ENCODE measurements at regions not wholly inside any gene's neighbourhood (a gene's known extent, or its start where the extent isn't known, plus 50 kb on each side); places are given as distances from the start of the nearest gene placed in this dataset.

DNA sequence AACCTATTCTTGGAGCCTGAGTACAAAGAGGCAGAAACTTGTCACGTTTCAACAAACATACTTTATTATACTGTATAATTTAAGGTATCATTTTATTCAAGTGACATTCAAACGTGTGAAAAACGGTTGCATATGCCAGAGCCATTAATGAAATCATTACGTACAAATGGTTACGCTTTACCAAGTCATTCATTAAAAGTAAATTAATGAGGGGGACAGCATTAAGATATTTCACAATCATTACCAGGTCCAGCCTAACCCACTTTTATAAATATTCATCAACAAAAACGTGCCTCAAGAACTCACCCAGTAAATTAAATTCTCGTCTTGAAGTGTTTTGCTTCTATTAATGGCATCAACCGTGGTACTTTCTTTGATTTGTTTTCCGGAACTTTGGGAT lies 253.0 kb downstream of the RPS24 start:
- Mint-ChIP-seq H3K27ac (ENCODE audit: unreplicated experiment) (no peak overlapping the region), H3K36me3 (ENCODE audit: low read depth, unreplicated experiment) (no peaks in the 10 kb centered on the region), H3K4me1 (ENCODE audit: unreplicated experiment) (peaks cover 23% of the 10 kb centered on the region), H3K4me3 (ENCODE audit: unreplicated experiment) (no peak overlapping the region), H3K27me3 (ENCODE audit: unreplicated experiment) (peaks cover 4% of the 10 kb centered on the region), H3K9me3 (ENCODE audit: unreplicated experiment) (no peaks in the 10 kb centered on the region)
- no peak for DNase-seq (ENCODE audit: low spot score)
- TF ChIP-seq, protein P1, sequence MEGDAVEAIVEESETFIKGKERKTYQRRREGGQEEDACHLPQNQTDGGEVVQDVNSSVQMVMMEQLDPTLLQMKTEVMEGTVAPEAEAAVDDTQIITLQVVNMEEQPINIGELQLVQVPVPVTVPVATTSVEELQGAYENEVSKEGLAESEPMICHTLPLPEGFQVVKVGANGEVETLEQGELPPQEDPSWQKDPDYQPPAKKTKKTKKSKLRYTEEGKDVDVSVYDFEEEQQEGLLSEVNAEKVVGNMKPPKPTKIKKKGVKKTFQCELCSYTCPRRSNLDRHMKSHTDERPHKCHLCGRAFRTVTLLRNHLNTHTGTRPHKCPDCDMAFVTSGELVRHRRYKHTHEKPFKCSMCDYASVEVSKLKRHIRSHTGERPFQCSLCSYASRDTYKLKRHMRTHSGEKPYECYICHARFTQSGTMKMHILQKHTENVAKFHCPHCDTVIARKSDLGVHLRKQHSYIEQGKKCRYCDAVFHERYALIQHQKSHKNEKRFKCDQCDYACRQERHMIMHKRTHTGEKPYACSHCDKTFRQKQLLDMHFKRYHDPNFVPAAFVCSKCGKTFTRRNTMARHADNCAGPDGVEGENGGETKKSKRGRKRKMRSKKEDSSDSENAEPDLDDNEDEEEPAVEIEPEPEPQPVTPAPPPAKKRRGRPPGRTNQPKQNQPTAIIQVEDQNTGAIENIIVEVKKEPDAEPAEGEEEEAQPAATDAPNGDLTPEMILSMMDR (IDR thresholded peaks at IDR 0.05; ENCODE audit: unreplicated experiment) = no peak

DNA sequence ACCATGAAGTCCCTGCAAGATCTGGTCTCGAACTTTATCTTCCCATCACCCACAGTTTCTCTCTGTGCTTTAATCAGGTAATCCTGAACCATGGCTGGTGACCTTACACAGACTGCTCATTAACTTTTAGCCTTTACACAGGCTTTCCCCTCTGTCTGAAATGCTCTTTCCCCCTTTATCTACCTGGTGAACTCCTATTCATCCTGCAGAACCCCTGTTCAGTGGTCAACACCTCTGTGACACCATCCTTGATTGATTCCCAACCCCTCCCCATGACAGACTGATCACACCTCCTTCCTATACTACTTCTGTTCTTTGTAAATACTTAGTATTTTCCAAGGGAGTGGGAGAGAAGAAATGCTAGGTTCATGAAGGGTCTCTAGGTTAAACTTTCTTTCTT lies 254.0 kb downstream of the RPS24 start:
- TF ChIP-seq, protein P1 (IDR thresholded peaks at IDR 0.05; ENCODE audit: unreplicated experiment) = no peak
- H3K27me3 Mint-ChIP-seq (ENCODE audit: unreplicated experiment) = peaks cover 4% of the 10 kb centered on the region
- no peak for DNase-seq (ENCODE audit: low spot score)
- peaks cover 23% of the 10 kb centered on the region for H3K4me1 Mint-ChIP-seq (ENCODE audit: unreplicated experiment)
- no peaks in the 10 kb centered on the region for H3K36me3 Mint-ChIP-seq (ENCODE audit: low read depth, unreplicated experiment)
- no peaks in the 10 kb centered on the region for H3K9me3 Mint-ChIP-seq (ENCODE audit: unreplicated experiment)
- H3K4me3 Mint-ChIP-seq (ENCODE audit: unreplicated experiment) = no peak overlapping the region
- no peak overlapping the region for H3K27ac Mint-ChIP-seq (ENCODE audit: unreplicated experiment)

DNA sequence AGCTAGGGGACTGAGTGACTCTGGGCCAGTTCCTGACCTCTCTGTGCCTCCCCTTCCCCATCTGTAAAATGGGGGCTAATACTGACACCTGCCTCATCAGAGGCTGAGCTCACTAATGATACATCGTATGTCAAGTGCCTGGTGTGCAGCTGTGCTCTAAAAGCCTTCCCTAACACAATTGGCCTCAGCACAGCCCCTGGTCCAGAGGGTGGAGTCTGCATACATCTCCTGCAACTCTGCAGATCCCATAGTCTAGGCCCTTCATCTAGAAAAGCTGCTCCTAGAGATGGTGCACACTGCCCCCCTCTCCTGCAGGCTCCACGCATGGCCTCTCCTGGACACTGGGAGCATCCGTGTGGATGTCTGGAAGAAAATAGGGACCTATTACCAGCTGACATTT lies 255.0 kb downstream of the RPS24 start:
- no peak for DNase-seq (ENCODE audit: low spot score)
- peaks cover 25% of the 10 kb centered on the region for H3K4me1 Mint-ChIP-seq (ENCODE audit: unreplicated experiment)
- no peak overlapping the region for H3K4me3 Mint-ChIP-seq (ENCODE audit: unreplicated experiment)
- TF ChIP-seq, protein P1 (IDR thresholded peaks at IDR 0.05; ENCODE audit: unreplicated experiment) = no peak
- peaks cover 1% of the 10 kb centered on the region for H3K27me3 Mint-ChIP-seq (ENCODE audit: unreplicated experiment)
- no peaks in the 10 kb centered on the region for H3K9me3 Mint-ChIP-seq (ENCODE audit: unreplicated experiment)
- H3K27ac Mint-ChIP-seq (ENCODE audit: unreplicated experiment) = no peak overlapping the region
- H3K36me3 Mint-ChIP-seq (ENCODE audit: low read depth, unreplicated experiment) = no peaks in the 10 kb centered on the region

- no peak for DNase-seq (ENCODE audit: low spot score)
- Mint-ChIP-seq H3K27me3 (ENCODE audit: unreplicated experiment) (peaks cover 1% of the 10 kb centered on the region), H3K4me3 (ENCODE audit: unreplicated experiment) (no peak overlapping the region), H3K36me3 (ENCODE audit: low read depth, unreplicated experiment) (no peaks in the 10 kb centered on the region), H3K9me3 (ENCODE audit: unreplicated experiment) (no peaks in the 10 kb centered on the region), H3K4me1 (ENCODE audit: unreplicated experiment) (peaks cover 26% of the 10 kb centered on the region), H3K27ac (ENCODE audit: unreplicated experiment) (no peak overlapping the region)
- TF ChIP-seq, protein P1 (IDR thresholded peaks at IDR 0.05; ENCODE audit: unreplicated experiment) = no peak
These were observed 256.6 kb downstream of the RPS24 start for GRCh38 chr10:78290131-78290750.

DNA sequence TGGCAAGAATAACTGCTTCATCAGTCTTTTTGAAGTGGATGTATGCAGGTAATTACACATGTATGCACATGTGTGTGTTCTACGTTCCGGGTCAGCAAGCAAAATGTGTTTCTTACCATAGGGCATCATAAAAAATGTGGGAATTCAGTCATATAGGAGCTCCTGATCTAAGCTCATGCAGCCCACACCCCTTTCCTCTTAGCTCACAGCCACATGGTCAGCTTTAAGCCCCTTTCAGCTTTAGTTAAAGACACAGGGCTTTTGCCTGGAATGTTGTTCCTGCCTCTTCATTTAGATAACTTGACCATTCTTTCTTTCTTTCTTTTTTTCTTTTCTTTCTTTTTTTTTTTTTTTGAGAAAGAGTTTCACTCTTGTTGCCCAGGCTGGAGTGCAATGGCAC lies 258.1 kb downstream of the RPS24 start:
- Mint-ChIP-seq H3K9me3 (ENCODE audit: unreplicated experiment) (no peaks in the 10 kb centered on the region), H3K4me3 (ENCODE audit: unreplicated experiment) (no peak overlapping the region), H3K27ac (ENCODE audit: unreplicated experiment) (no peak overlapping the region), H3K36me3 (ENCODE audit: low read depth, unreplicated experiment) (no peaks in the 10 kb centered on the region), H3K4me1 (ENCODE audit: unreplicated experiment) (peaks cover 24% of the 10 kb centered on the region), H3K27me3 (ENCODE audit: unreplicated experiment) (peaks cover 1% of the 10 kb centered on the region)
- TF ChIP-seq, protein P1 (IDR thresholded peaks at IDR 0.05; ENCODE audit: unreplicated experiment) = no peak
- DNase-seq (ENCODE audit: low spot score) = no peak
